ENCODE measurements at regions not wholly inside any gene's neighbourhood (a gene's known extent, or its start where the extent isn't known, plus 50 kb on each side); places are given as distances from the start of the nearest gene placed in this dataset.

GRCh38 chr12:93208011-93208410 is 169.7 kb upstream of the NUDT4 start:
- TF ChIP-seq EZH2phosphoT487 (IDR thresholded peaks at IDR 0.05; ENCODE audit: unreplicated experiment) (no peak), EZH2 (IDR thresholded peaks at IDR 0.05; ENCODE audit: low read depth, unreplicated experiment) (no peak), POLR2AphosphoS5 (IDR thresholded peaks at IDR 0.05; ENCODE audit: low read depth) (no peak), CTCF (conservative IDR thresholded peaks at IDR 0.05; ENCODE audit: low read depth in 2 of 2) (no peak), CREB1 (CRISPR knock-in tag; IDR thresholded peaks at IDR 0.05; ENCODE audit: low read depth) (no peak), REST (IDR thresholded peaks at IDR 0.05; ENCODE audit: unreplicated experiment) (no peak), STAT1 (IDR thresholded peaks at IDR 0.05; ENCODE audit: unreplicated experiment) (no peak), ZNF114 (CRISPR knock-in tag; IDR thresholded peaks at IDR 0.05) (no peak), ETS1 (IDR thresholded peaks at IDR 0.05) (no peak)
